ENCODE measurements at regions not wholly inside any gene's neighbourhood (a gene's known extent, or its start where the extent isn't known, plus 50 kb on each side); places are given as distances from the start of the nearest gene placed in this dataset.

DNA sequence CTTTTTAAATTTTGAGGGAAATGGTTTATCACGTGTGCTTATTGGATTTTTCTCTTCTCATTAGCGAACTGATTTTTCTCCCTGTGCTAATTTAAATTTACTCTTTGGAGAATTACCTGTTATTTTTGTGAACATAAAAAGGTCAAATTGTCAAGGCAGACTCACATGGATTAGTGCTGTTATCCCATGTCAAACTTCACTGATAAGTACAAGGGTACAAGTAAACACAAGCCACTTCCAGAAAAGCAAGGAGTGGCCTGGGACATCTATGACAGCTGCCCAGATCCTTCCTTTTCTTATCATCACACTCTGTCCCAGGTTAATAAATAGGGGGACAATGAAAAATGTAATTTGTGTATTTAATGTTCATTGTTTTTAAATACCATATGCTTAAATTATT, 901.2 kb downstream of the LTN1 start:
- TF ChIP-seq CTCF (IDR thresholded peaks at IDR 0.05; ENCODE audit: insufficient read depth, low read depth, low read length) = no peak
- no peak for TF ChIP-seq EZH2 (IDR thresholded peaks at IDR 0.05; ENCODE audit: insufficient read depth, low read length)
